NCI-H2081 treated with DMSO at 0.1 percent for 48 hours (cell line): ENCODE measurements at regions not wholly inside any gene's neighbourhood (a gene's known extent, or its start where the extent isn't known, plus 50 kb on each side); places are given as distances from the start of the nearest gene placed in this dataset.

ENCODE experiments used
- DNase-seq: peaks from one replicate; lab custom pipeline; 2025; lab: John Stamatoyannopoulos, UW

DNA sequence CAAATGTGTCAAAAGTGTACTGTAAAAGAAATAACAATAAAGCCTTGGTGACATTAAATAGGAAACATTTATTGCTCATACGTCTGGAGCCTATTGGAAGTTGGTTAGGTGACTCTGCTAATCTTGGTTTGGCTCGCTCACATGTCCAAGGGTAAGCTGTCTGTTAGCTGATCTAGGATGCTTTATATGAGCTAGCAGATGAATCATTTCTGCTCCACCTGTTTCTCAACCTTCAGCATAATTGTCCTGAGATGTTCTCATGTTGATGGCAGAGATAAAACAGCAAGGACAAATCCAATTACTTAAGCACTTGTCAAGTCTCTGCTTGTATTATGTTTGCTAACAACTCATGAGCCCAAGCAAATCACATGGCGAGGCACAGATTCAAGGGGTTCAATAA, 56.0 kb upstream of the CD53 start:
- DNase-seq = no peak

DNA sequence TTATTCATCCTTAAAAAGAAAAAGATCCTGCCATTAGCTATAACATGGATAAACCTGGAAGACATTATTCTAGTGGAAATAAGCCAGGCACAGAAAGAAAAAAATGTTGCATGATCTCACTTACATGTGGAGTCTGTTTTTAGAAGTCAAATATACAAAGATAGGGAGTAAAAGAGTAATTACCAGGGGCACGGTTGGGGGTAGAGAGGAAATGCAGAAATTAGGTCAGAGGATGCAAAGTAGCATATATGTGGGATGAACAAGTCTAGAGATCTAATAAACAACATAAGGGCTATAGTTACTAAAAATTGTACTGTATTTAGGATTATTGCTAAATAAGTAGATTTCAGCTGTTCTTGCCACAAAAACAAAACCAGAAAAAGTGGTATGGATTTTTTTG, 61.4 kb upstream of the CD53 start:
- DNase-seq = no peak

DNA sequence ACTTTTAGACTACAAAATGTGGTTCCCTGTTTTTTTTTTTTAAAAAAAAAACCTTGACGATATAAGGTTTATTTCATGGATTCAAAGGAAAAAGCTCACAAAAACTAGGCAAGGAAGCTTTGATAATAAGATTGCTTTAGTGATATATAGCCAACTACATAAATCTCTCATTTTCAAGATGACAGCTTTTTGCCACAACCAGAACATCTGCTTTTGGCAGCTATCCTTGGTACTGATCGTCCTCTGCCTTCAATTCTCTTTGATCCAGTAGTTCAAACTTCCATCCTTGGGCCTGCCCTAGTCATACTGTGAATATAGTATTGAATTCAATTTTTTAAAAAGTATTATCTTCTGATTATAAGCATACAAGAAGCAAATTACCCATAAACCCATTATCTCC, 72.9 kb upstream of the CD53 start:
- no peak for DNase-seq

DNA sequence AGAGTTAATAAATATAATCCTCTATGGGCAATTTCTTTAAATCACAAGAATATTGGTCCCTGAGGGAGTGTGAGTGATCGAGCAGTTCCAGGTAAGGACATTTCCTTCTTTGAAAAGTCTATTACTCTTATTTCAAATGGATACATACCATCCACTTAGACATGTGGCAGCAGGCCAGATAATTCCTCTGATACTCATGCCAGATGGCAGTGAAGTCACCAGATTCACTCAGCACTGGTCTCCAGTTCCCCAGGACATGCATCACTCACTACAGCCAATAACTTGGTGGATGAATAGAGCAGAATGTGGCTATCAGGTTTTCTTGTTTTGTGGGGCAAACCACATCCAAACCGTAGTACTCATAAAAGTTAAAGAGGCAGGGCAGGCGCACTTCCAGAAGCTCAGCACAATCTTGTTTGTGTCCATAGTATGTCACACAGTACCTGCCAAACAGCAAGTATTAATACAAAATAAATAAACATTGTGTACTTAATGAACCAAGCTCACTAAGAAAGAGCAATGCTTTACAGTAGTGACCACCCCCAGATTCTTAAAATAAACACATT, 74.2 kb upstream of the CD53 start:
- no peak for DNase-seq

DNA sequence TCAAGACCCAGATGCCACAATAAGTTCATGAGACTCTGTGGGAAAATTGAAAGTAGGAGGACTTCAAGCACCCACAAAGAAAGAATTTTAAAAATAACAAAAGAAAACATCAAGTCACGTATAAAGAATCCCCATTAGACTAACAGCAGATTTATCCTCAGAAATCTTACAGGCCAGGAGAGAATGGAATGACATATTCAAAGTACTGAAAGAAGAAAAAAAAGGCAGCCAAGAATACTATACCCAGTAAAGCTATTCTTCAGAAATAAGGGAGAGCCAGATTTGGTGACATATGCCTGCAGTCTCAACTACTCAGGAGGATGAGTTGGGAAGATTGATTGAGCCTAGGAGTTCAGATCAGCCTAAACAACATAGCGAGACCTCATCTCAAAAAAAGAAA, 84.3 kb upstream of the CD53 start:
- DNase-seq = no peak

DNA sequence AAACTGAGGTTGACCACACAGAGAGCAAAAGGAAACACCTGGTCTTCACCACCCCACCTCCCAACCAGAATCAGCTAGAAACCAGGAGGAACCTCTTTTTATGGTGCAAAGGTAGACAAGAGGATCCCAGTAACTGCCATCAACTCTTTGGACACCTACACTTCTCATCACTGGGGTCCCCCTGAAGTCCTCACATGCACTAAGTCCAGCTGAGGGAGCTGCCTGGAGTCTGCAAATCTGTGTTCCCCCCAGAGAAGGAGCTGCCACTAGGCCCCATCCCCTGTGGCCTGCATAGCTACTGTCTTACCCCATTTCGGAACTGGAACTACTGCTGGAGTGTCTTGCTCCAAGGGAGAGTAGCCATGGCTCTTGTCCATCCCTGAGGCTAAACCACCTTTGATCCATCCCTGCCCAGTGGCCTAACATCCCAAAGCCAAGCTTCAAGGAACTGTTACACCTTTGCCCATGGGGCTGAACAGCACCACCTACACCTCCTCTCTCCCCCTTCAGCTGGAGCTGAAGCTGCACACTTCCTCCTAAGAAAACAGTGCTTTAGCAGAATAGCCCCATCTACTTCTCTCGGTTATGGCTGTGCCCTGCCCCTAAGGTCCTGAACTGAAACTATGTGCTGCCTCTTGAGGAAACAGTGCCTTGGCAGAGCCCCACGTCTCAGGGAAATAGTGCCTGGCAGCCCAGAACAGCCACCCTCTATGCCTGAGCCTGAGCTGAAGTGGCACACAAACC, 85.4 kb upstream of the CD53 start:
- DNase-seq = no peak

DNA sequence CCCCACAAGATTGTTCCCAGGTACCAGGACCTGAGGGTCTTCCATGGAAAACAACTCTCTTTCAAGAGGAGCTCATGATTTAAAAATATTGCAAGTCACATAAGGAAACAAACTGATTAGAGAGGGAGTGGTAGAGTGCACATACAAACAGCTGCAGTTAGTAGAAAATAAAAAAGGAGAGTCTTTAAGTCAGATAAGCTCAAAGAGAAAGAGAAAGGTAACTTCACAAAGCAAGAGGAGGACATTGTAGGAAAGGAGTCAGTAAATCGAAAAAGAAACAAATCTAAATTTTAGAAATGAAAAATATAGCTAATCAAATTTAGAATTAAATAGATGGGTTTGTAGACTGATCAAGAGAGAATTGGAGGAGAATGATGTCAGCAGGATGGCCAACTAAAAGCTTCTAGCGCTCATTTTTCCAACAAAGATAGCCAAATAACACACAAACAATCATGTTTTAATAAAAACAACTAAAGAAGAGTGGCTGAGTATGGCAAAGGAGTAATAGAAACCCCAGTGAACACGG, 86.1 kb upstream of the CD53 start:
- no peak for DNase-seq

DNA sequence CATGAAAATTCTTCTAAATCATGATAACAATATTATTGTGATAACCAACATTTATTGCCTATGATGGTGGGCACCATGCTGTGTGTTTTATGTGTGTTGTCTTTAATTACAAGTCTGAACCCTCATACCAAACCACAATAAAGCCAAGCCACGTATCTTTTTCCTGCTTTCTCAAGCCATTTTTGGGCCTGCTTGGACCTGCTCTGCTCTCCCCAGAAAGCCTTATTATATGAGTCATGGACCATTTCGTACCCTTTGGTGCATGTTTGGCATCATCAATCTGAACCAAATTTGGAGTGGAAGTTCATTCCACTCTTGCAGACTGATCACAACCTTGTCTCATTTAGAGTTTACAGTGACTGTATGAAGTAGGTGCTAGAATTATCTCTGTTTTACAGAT, 87.3 kb upstream of the CD53 start:
- no peak for DNase-seq

DNA sequence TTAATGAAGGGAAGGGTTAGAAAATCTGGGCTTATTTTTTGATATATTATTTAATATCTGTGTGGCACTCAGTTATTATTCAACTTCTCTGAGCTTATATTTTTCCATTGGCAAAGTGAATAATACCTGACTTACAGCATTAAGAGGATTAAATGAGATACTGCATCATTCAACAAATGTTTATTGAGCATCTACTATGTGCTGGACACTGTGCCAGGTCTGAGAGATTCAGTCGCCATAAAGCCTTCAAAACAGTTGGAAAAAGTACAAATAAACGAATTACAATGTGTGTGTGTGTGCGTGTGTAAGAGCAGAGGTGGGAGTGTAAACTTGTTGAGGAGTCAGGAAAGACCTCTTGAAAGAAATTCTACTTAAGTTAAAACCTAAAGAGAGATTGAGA, 87.9 kb upstream of the CD53 start:
- DNase-seq = no peak

DNA sequence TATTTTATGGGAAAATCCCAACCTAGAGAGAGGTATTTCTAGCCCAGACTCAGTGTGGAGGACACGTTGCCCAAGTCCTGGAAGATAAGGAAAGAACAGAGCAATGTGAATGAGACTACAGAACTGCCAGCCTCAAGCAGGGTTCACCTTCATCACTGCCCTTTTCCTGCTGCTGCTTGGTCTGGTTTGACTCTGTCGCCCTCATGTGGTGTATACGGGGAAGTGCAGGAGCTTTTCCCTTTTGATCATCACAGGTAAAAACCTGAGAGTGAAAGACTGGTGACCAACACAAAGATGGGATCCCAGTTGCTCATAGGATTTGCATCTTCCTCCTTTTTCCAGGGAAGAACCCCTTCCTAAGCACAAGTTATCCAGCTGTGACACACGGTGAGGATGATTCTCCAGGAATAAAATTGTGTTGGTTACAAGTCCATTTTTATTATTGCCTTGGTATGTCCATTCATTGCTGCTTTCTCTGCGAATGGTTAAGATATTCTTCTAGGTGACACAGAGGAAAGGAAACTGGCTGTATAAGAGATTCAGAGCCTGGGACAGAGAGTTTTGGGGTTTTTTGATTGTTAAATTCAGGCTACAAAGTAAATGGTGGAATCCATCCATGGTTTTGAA, 89.5 kb upstream of the CD53 start:
- no peak for DNase-seq

DNA sequence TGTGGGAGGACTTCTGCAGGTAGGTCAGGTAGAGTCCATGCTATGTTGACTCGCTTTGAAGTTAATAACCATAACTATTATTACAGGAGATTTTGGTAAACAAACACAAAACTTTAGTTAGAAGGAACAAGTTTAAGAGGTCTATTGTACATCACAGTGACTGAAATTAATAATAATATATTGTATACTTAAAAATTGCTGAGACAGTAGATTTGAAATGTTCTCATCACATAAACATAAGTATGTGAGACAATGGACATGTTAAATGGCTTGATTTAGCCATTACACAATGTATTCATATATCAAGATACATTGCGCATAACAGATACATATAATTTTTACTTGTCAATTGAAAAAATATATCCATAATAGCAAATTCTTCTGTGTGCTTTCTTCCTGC, 91.4 kb upstream of the CD53 start:
- DNase-seq = no peak

DNA sequence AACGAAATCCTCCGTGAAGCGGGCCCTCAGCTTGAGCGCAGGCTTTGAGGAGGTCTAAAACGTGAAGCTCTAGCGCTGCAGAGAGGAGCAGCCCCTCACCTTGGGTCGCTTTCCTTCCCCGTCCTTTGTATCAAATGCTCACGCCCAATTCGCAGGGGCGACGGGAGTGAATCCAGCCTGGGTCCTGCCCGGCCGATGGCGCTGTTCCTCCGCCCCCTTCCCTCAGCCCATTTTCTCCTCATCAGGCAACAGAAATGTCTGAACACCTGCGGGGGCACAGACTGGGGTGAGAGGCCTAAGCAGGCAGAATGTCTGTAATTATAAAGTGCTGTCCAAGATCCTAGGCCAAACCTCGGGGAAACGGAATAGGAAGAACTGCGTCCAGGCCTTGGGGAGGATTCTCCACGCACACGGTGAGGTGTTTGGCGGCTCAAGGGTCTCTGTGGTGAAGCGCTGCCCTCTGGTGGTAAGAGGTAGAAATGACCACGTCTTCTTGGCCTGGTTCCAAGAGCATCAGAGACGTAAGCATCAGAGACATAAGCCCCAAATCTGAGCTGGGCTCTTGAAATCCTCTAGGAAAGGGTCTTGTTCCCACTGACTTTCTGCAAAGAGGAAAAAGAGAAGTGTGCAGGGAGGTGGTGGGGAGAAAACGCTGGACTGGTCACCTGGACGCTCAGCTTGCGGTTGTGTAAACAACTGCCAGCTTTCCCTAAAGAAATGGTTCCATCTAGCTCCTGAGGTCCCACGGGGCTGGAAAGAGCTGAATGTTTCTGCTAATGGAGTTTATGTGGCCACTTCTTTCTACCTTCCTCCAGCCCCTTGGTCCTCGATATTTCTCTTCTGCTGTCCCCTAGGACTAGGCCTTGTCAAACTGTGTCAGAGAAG, 92.1 kb upstream of the CD53 start:
- DNase-seq = no peak

DNA sequence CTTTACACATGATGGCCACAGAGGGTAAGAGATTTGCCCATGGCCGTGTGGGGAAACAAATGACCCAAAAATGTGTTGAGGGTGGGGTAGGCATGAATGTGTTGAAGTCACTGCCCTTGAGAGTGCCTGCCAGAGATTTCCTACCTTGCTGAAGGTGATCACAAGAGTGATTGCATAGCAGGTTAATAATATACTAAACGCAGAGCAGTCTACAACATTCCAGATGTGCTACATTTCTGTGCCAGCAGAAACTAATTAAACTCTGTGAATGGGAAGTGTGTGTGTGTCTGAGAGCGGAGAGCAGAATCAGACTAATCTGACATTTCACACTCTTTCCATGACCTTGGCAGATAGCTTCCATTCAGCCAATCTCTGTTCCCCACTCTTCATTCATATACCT, 93.3 kb upstream of the CD53 start:
- DNase-seq = no peak

DNA sequence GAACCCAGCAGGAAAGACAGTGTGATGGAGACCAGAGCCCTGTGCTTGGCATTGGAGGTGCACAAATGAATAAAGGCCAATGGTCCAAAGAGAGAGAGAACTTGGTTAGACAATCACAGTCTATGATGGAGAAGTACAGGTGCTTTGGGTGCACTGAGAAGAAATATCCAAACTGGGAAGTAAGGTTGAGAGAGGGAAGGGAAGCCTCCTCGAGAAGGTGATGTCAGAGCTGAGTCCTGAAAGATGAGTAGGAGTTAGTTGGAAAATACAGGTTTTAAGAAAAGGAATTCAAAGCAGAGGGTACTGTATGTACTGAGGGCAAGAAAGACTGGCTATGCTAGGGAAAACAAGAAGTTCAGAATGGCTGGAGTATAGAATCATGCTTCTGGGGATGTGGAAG, 94.1 kb upstream of the CD53 start:
- DNase-seq = no peak

DNA sequence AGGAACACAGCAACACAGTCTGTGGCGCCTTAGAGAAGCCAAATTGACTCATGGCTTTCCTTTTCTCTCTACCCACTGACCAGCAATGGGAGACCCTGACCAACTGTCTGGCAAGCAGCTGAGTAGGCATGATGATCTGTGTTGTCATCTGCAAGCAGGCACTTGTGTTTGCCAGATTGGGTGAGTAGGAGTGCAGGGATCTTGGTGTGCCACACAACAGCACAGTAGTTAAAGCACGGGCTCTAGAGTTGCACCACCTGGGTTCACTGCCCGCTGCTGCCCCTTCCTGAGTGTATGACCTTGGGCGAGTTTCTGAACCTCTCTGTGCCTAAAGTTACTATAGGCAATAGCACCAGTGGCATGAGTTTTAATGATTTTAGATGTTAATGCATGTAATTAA, 95.7 kb upstream of the CD53 start:
- no peak for DNase-seq

DNA sequence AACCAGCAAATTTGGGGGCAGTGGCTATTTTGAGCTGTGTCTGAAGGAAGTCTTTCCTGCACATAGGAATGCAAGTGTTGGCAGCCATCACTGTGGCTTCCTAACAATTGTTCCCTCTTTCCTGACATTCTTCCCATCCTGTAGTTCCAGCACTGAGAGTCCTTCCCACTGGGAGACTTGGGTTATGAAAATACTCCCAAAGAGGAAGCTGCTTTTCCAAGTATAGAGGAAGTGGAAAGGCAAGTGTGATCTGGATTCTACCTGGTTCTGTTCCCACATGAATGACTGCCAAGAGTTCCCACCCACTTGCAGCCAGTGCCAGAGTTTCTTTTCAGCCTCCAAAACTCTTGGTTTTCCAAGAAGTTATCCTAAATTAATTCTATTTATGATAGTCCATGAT, 98.5 kb upstream of the CD53 start:
- no peak for DNase-seq

DNA sequence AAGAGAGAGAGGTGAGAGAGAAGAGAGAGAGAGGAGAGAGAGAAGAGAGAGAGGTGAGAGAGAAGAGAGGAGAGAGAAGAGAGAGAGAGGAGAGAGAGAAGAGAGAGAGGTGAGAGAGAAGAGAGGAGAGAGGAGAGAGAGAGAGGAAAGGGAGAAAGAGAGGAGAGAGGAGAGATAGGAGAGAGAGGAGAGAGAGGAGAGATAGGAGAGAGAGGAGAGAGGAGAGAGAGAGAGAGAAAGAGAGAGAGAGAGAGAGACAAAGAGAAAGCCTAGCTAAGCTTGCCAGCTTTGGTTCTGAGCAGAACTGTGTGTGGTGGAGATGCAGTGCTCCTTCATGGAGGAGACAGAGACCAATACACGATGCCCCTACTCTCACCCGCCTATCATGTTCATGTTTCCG, 99.1 kb upstream of the KCNA3 start:
- no peak for DNase-seq

DNA sequence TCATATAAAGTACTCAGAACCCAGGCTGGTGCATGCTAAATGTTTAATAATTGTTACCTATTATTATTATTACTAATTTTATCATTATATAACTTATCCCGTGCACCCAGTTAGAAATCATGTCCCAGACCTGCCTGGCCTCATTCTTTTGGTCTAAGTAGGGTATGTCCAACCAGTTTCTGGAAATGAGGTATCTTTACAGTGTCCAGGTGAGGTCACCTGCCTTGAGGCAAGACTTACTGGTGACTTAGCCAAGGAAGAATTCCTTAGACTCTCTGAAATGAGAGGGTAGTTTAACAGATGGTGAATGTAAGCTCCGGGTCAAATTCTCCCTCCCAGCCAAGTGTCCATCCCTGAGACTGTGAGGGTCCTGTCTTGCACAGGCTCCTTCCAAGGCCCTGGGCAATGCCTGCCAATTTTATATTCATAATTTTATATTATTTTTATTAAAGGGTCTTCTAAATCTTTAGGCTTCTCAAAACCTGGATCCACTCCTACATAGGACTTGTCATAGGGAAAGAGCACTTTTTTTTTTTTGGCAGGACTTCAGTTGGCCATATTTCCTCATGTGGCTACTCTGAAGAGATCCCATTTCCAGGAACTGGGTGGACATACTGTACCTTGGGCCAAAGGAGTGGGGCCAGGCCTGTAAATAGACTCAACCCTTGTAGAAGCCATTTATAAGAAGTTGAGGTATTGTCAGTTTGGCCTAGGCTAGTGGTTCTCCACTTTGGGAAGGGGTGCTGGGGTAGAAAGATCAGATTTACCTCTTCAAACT, 96.7 kb upstream of the KCNA3 start:
- DNase-seq = no peak

DNA sequence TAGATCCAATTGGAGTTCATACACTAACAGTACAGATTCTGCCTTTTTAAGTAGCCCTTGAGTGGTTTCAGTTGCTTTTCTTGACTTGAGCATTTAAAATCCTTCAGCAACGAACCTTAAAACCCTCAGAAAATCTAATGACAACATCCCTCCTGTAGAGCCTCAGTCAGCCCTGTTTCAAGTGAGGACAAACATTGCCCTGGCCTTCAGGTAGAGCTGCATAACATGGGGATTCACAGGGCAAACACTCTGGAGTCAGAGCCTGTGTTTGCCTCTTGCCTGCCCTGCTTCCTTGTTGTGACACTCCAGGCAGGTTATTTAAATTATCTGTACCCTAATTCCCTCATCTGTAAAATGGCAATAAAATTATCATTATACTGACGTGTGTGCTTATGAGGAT, 96.1 kb upstream of the KCNA3 start:
- no peak for DNase-seq

DNA sequence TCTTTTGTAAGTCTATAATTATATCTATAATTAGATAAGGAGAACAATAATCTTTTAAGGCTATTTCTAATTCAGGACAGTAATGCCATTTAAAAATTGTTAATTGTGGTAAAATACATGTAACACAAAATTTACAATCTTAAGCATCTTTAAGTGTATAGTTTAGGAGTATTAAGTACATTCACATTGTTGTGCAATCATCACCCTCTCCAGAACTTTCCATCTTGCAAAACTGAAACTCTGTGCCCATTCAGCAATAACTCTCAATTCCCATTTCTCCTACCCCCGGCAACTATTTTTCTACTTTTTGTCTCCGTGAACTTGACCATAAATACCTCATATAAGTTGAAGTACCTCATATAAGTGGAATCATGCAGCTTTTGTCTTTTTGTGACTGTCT, 93.9 kb upstream of the KCNA3 start:
- DNase-seq = no peak

DNA sequence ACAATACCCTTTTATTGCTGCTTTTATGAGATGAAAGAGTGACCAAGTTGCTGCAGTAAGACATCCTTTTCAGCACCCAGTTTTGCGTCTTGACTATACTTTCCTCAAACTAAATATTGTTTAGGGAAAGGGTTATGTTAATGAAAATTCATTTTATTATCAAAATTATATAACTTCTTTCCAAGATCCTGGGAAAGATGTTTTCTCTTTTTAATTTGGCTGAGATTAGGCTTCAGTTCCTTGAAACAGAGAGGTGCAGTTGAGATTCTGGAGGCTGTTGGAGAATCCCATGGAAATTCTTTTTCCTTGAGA, 91.6 kb upstream of the KCNA3 start:
- no peak for DNase-seq
